PC-9 (cell line): ENCODE measurements at regions not wholly inside any gene's neighbourhood (a gene's known extent, or its start where the extent isn't known, plus 50 kb on each side); places are given as distances from the start of the nearest gene placed in this dataset.

Experiments
- CTCF ChIP-seq: fragments of 200-600 bp; sonication (generic); conservative IDR thresholded peaks from 2 replicates; pipeline ENCODE4 v1.6.1; 2017; ENCODE audit warnings: mixed run types, antibody characterized with exemption, mild to moderate bottlenecking, moderate library complexity
- EZH2 ChIP-seq: fragments of 200-600 bp; sonication (generic); IDR thresholded peaks from 2 replicates; pipeline ENCODE4 v1.8.0; 2017; ENCODE audit warnings: antibody characterized with exemption, low read depth

- no peak for TF ChIP-seq CTCF
- no peak for TF ChIP-seq EZH2
Observed at GRCh38 chr7:93819699-93820098, 70.9 kb downstream of the TFPI2 start.
